Hippocampal formation (tissue), 2 donors: ENCODE measurements at regions not wholly inside any gene's neighbourhood (a gene's known extent, or its start where the extent isn't known, plus 50 kb on each side); places are given as distances from the start of the nearest gene placed in this dataset.
A peak's percentile ranks its signal among the peaks of the same experiment; 100 is the strongest.
"Not testable (repeated sequence)": the region's sequence is repeated elsewhere in the genome, so short reads cannot be mapped to it uniquely, and the experiment has no call there.

Experiments used
- DNase-seq, 2 donors: peaks; one replicate each; lab custom pipeline; 2025; lab: John Stamatoyannopoulos, UW

GRCh38 chr2:81068144-81068543 is 763.6 kb upstream of the LRRTM1 start:
- DNase-seq = no peak

- DNase-seq = no peak
These were observed 756.5 kb upstream of the LRRTM1 start for GRCh38 chr2:81061016-81061415.

GRCh38 chr2:81050580-81051095 is 746.1 kb upstream of the LRRTM1 start:
- peak in 1 of 2 donors; percentile 9 for DNase-seq

GRCh38 chr2:81043681-81044080 is 739.1 kb upstream of the LRRTM1 start:
- peak in 1 of 2 donors; percentile 11 for DNase-seq

- no peak for DNase-seq
These were observed 702.6 kb upstream of the LRRTM1 start for GRCh38 chr2:81007104-81007503.

GRCh38 chr2:81002906-81003305 is 698.4 kb upstream of the LRRTM1 start:
- no peak for DNase-seq

- no peak for DNase-seq
These were observed 682.9 kb upstream of the LRRTM1 start for GRCh38 chr2:80987466-80987865.

GRCh38 chr2:80969900-80970299 is 665.3 kb upstream of the LRRTM1 start:
- no peak for DNase-seq

- DNase-seq = no peak
These were observed 663.9 kb upstream of the LRRTM1 start for GRCh38 chr2:80968450-80968849.

- DNase-seq = no peak
These were observed 643.1 kb upstream of the LRRTM1 start for GRCh38 chr2:80947601-80948130.

GRCh38 chr2:80943487-80943886 is 638.9 kb upstream of the LRRTM1 start:
- no peak for DNase-seq

- DNase-seq = no peak
These were observed 638.2 kb upstream of the LRRTM1 start for GRCh38 chr2:80942766-80943165.

GRCh38 chr2:80938463-80938862 is 633.9 kb upstream of the LRRTM1 start:
- no peak for DNase-seq

GRCh38 chr2:80931820-80932219 is 627.3 kb upstream of the LRRTM1 start:
- not testable (repeated sequence) for DNase-seq

GRCh38 chr2:80930777-80931176 is 626.2 kb upstream of the LRRTM1 start:
- DNase-seq = no peak

GRCh38 chr2:80926168-80926567 is 621.6 kb upstream of the LRRTM1 start:
- DNase-seq = no peak

GRCh38 chr2:80896576-80896975 is 592.0 kb upstream of the LRRTM1 start:
- no peak for DNase-seq

GRCh38 chr2:80894486-80894885 is 589.9 kb upstream of the LRRTM1 start:
- no peak for DNase-seq

GRCh38 chr2:80893711-80894110 is 589.2 kb upstream of the LRRTM1 start:
- DNase-seq = no peak

- no peak for DNase-seq
These were observed 584.5 kb upstream of the LRRTM1 start for GRCh38 chr2:80889009-80889408.

- DNase-seq = no peak
These were observed 583.4 kb upstream of the LRRTM1 start for GRCh38 chr2:80887841-80888378.

- DNase-seq = no peak
These were observed 569.8 kb upstream of the LRRTM1 start for GRCh38 chr2:80874374-80874773.

- no peak for DNase-seq
These were observed 565.4 kb upstream of the LRRTM1 start for GRCh38 chr2:80869858-80870438.
